Stomach (tissue), 8 donors: ENCODE measurements at regions not wholly inside any gene's neighbourhood (a gene's known extent, or its start where the extent isn't known, plus 50 kb on each side); places are given as distances from the start of the nearest gene placed in this dataset.
"Not testable (repeated sequence)": the region's sequence is repeated elsewhere in the genome, so short reads cannot be mapped to it uniquely, and the experiment has no call there.

Experiments
- DNase-seq, 2 donors: peaks; one replicate each; pipeline versions ENCODE4 v3.0.0 to v3.0.0-alpha.2; 2013 to 2019
- H3K27ac ChIP-seq, 5 donors: fragments of 200-600 bp in 4 of 5; sonication (generic) in 4 of 5; one replicate each; pipeline ENCODE4 v1.5.1; 2013 to 2019; ENCODE audit warnings: mild to moderate bottlenecking in 1 of 5, moderate library complexity in 1 of 5
- H3K27me3 ChIP-seq, 3 donors: fragments of 200-600 bp; sonication (generic); one replicate each; pipeline ENCODE4 v1.5.1; 2017 to 2019; ENCODE audit warnings: mixed run types in 1 of 3
- H3K36me3 ChIP-seq, 4 donors: fragments of 200-600 bp; sonication (generic); 1 replicate in 3 of 4; 2 replicates in 1 of 4; pipeline ENCODE4 v1.5.1; 2016 to 2019
- H3K4me1 ChIP-seq, 4 donors: fragments of 200-600 bp; sonication (generic); one replicate each; pipeline ENCODE4 v1.5.1; 2016 to 2019
- H3K4me3 ChIP-seq, 4 donors: fragments of 200-600 bp; sonication (generic) in 3 of 4; one replicate each; pipeline ENCODE4 v1.5.1; 2016 to 2019; ENCODE audit warnings: mild to moderate bottlenecking in 1 of 4
- H3K9me3 ChIP-seq, 4 donors: fragments of 200-600 bp; sonication (generic); one replicate each; pipeline ENCODE4 v1.5.1; 2016 to 2019
- CTCF ChIP-seq, 7 experiments: fragments of 450-650 bp in 4 of 7; fragments of 200-600 bp in 3 of 7; sonication (generic) in 3 of 7; IDR thresholded peaks; one replicate each; pipeline ENCODE4 v1.5.1; 2016 to 2019; ENCODE audit warnings: antibody characterized with exemption in 7 of 7, control low read depth in 2 of 7, mild to moderate bottlenecking in 1 of 7
- EP300 ChIP-seq: sonication (generic); formaldehyde crosslinking; IDR thresholded peaks from one replicate; pipeline ENCODE4 v1.6.1; 2017; ENCODE audit warnings: antibody characterized with exemption
- POLR2A ChIP-seq, 4 donors: fragments of 450-650 bp; IDR thresholded peaks; one replicate each; pipeline ENCODE4 v1.6.1; 2016; ENCODE audit warnings: antibody characterized with exemption in 4 of 4, control low read depth in 2 of 4, mild to moderate bottlenecking in 1 of 4, moderate library complexity in 1 of 4
- POLR2AphosphoS5 ChIP-seq, 3 donors: sonication (generic); formaldehyde crosslinking; IDR thresholded peaks; one replicate each; pipeline ENCODE4 v1.6.1; 2016; ENCODE audit warnings: antibody characterized with exemption in 3 of 3
- WGBS, 5 donors: extraction: QIAGEN DNeasy Blood & Tissue Kit in 3 of 5; methylation state at CpG; one replicate each; pipeline versions ENCODE4 v1.1.5 to v1.1.7; 2013 to 2018; 5-methylcytosine and 5-hydroxymethylcytosine counted together
- intact Hi-C: fragments of 100-400 bp; cut with DNase I; formaldehyde crosslinking; loops from one replicate; pipeline ENCODE4 v1.15.1; 2023; ENCODE audit warnings: low total_unique reads
- donor health status: healthy with polysubstance abuse.
- donor health status: Bipolar disorder and iron deficiency.
- donor health status: healthy.

DNA sequence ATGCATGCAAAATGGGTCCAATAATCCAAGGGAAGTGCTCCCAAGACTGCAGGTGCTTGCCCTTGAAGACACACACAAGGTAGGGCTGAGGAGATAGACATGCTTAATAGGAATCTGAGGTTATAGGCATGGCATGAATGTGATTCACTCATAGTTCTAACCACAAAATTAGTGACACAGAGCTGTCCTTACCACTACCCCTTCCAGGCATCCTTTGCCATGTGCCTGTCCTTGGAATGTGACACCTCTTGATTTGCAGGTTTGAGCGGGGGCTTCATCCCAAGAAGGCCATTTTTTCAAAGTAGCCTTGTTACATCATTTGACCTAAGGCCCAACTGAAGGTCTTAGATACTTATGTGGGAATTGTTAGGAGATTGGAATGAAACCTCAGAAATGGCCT, 112.5 kb downstream of the CCNG2 start:
- H3K4me1 ChIP-seq, result no peaks in the 10 kb centered on the region
- WGBS, 5 donors, result 64 to 93% (median 88%) methylated on average over 1 of the region's 1 CpG
- H3K9me3 ChIP-seq, result peaks cover 0 to 10% (median 4%) of the 10 kb centered on the region in 4 donors
- no peak overlapping the region for H3K4me3 ChIP-seq
- no peak for TF ChIP-seq EP300
- no peak for TF ChIP-seq CTCF (IDR thresholded peaks at IDR 0.05)
- no peak for TF ChIP-seq POLR2AphosphoS5 (IDR thresholded peaks at IDR 0.05)
- no peak for TF ChIP-seq POLR2A (IDR thresholded peaks at IDR 0.05)
- no peaks in the 10 kb centered on the region for H3K27me3 ChIP-seq
- intact Hi-C loops, result no loop called here
- DNase-seq, result no peak
- H3K36me3 ChIP-seq, result no peaks in the 10 kb centered on the region
- H3K27ac ChIP-seq, result no peak overlapping the region

DNA sequence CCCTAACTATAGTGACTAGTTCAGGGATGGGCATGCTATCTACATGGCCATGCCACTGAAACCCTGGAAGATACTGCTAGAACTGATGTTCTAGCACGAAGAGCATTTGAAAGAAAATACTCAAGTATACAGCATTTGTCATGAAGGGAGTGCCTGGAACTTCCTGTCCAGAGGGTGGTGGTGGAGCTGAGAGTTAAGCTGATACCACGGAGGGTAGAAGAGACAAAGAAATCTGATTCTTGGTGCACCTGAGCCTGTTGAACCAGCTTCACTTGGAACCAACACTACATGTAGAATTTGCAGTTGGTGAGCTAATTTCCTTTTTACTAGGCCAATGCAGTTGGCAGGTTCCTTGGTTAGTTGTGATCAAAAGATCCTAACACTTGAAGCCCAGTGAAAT, 116.4 kb downstream of the CCNG2 start:
- no peak overlapping the region for H3K4me3 ChIP-seq
- no peaks in the 10 kb centered on the region for H3K36me3 ChIP-seq
- intact Hi-C loops, result no loop called here
- H3K27ac ChIP-seq, result no peak overlapping the region
- H3K4me1 ChIP-seq, result no peaks in the 10 kb centered on the region
- H3K9me3 ChIP-seq, result no peaks in the 10 kb centered on the region
- H3K27me3 ChIP-seq, result no peaks in the 10 kb centered on the region
- TF ChIP-seq CTCF (IDR thresholded peaks at IDR 0.05) (no peak), EP300 (no peak), POLR2A (IDR thresholded peaks at IDR 0.05) (no peak), POLR2AphosphoS5 (IDR thresholded peaks at IDR 0.05) (no peak)
- no peak for DNase-seq
- WGBS, 5 donors, result 43 to 58% (median 49%) methylated on average over 2 of the region's 2 CpGs

- H3K4me1 ChIP-seq, H3K9me3 ChIP-seq, H3K27me3 ChIP-seq, intact Hi-C loops, H3K4me3 ChIP-seq, H3K36me3 ChIP-seq, DNase-seq, H3K27ac ChIP-seq: not testable (repeated sequence)
- WGBS, 5 donors, result 70 to 94% (median 89%) methylated on average over 1 to 2 of the region's 2 CpGs
These were observed 122.1 kb downstream of the CCNG2 start for GRCh38 chr4:77279114-77279513.

GRCh38 chr4:77282305-77282704, 125.3 kb downstream of the CCNG2 start:
- H3K27me3 ChIP-seq, result no peaks in the 10 kb centered on the region
- no peaks in the 10 kb centered on the region for H3K4me1 ChIP-seq
- H3K9me3 ChIP-seq, result no peaks in the 10 kb centered on the region
- DNase-seq, result no peak
- WGBS, 5 donors, result 53 to 66% (median 61%) methylated on average over 3 of the region's 3 CpGs
- TF ChIP-seq POLR2AphosphoS5 (IDR thresholded peaks at IDR 0.05) (no peak), POLR2A (IDR thresholded peaks at IDR 0.05) (no peak), EP300 (no peak), CTCF (IDR thresholded peaks at IDR 0.05) (no peak)
- no peak overlapping the region for H3K27ac ChIP-seq
- intact Hi-C loops, result no loop called here
- H3K36me3 ChIP-seq, result no peaks in the 10 kb centered on the region
- no peak overlapping the region for H3K4me3 ChIP-seq

DNA sequence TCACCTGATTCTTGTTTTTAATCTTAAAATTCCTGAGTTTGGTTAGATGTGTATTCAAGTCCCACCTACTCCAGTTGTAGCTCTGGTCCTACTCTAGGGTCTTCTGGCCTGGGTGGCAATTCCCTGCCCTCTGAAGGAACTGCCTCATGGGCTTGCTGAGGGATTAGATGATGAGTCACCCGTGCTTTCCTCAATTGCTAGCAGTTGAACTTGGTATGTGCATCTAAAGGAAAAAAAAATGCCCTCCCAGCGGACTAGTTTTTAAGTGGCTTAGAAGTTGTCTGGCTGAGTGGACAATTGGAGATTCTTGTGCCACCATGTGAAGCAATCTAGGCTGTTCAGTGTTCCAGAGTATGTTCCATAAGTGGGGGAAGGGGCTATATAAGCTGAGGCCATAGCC, 127.0 kb downstream of the CCNG2 start:
- WGBS, 5 donors, result 0 to 69% (median 37%) methylated on average over 2 of the region's 2 CpGs
- H3K27me3 ChIP-seq, result no peaks in the 10 kb centered on the region
- H3K36me3 ChIP-seq, result no peaks in the 10 kb centered on the region
- no peak for DNase-seq
- TF ChIP-seq EP300 (no peak), CTCF (IDR thresholded peaks at IDR 0.05) (no peak), POLR2A (IDR thresholded peaks at IDR 0.05) (no peak), POLR2AphosphoS5 (IDR thresholded peaks at IDR 0.05) (no peak)
- no peaks in the 10 kb centered on the region for H3K4me1 ChIP-seq
- no peak overlapping the region for H3K27ac ChIP-seq
- H3K4me3 ChIP-seq, result no peak overlapping the region
- intact Hi-C loops, result no loop called here
- H3K9me3 ChIP-seq, result no peaks in the 10 kb centered on the region
